ENCODE measurements at regions not wholly inside any gene's neighbourhood (a gene's known extent, or its start where the extent isn't known, plus 50 kb on each side); places are given as distances from the start of the nearest gene placed in this dataset.
A peak's percentile ranks its signal among the peaks of the same experiment; 100 is the strongest.

DNA sequence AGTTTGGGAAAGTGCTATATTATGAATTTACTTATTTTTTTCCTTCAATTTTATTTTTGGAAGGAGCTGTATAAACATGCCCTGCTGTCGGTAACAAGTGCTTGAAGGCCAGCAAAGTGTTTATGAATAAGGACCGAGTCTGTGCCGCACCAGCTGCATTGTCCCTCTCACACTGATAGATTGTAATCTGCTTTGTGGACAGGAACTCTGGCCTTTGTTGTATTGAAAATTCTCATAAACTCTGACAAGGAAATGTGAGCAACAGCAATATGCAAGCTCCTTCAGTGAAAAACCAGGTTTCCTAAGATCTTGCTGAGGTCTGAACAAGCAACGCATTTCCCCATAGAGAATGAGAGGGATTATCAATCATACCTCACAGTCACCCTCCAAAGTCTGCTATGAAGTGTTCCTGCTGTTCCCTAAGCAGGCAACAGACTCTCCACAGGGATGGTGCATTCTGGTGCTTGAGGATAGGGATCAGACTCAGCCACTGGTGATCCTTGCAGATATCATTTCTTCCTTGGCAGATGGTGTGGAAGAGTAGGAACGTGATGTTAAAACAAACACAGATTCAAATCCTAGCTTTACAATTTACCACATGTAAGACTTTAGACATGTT lies 109.6 kb downstream of the KCNJ2 start:
- H3K4me3 ChIP-seq (replicated peaks; ENCODE audit: insufficient read depth, low read length), result no peak overlapping the region
- H3K27ac ChIP-seq (replicated peaks), result no peak overlapping the region
- no peaks in the 10 kb centered on the region for H3K27me3 ChIP-seq (ENCODE audit: insufficient read depth, poor library complexity, severe bottlenecking)
- no peak for DNase-seq (ENCODE audit: low read depth in 1 of 2, low spot score in 1 of 2)
- TF ChIP-seq SPI1 (IDR thresholded peaks at IDR 0.05; ENCODE audit: borderline replicate concordance, low read depth), result no peak
- TF ChIP-seq GABPA (IDR thresholded peaks at IDR 0.05; ENCODE audit: low read depth), result no peak
- TF ChIP-seq, protein P1, sequence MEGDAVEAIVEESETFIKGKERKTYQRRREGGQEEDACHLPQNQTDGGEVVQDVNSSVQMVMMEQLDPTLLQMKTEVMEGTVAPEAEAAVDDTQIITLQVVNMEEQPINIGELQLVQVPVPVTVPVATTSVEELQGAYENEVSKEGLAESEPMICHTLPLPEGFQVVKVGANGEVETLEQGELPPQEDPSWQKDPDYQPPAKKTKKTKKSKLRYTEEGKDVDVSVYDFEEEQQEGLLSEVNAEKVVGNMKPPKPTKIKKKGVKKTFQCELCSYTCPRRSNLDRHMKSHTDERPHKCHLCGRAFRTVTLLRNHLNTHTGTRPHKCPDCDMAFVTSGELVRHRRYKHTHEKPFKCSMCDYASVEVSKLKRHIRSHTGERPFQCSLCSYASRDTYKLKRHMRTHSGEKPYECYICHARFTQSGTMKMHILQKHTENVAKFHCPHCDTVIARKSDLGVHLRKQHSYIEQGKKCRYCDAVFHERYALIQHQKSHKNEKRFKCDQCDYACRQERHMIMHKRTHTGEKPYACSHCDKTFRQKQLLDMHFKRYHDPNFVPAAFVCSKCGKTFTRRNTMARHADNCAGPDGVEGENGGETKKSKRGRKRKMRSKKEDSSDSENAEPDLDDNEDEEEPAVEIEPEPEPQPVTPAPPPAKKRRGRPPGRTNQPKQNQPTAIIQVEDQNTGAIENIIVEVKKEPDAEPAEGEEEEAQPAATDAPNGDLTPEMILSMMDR (IDR thresholded peaks at IDR 0.05; ENCODE audit: insufficient read depth, low read length), result no peak
- TF ChIP-seq POLR2AphosphoS5 (IDR thresholded peaks at IDR 0.05; ENCODE audit: low read depth), result no peak
- TF ChIP-seq, protein P2, sequence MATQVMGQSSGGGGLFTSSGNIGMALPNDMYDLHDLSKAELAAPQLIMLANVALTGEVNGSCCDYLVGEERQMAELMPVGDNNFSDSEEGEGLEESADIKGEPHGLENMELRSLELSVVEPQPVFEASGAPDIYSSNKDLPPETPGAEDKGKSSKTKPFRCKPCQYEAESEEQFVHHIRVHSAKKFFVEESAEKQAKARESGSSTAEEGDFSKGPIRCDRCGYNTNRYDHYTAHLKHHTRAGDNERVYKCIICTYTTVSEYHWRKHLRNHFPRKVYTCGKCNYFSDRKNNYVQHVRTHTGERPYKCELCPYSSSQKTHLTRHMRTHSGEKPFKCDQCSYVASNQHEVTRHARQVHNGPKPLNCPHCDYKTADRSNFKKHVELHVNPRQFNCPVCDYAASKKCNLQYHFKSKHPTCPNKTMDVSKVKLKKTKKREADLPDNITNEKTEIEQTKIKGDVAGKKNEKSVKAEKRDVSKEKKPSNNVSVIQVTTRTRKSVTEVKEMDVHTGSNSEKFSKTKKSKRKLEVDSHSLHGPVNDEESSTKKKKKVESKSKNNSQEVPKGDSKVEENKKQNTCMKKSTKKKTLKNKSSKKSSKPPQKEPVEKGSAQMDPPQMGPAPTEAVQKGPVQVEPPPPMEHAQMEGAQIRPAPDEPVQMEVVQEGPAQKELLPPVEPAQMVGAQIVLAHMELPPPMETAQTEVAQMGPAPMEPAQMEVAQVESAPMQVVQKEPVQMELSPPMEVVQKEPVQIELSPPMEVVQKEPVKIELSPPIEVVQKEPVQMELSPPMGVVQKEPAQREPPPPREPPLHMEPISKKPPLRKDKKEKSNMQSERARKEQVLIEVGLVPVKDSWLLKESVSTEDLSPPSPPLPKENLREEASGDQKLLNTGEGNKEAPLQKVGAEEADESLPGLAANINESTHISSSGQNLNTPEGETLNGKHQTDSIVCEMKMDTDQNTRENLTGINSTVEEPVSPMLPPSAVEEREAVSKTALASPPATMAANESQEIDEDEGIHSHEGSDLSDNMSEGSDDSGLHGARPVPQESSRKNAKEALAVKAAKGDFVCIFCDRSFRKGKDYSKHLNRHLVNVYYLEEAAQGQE (IDR thresholded peaks at IDR 0.05; ENCODE audit: insufficient replicate concordance, low read depth), result no peak

DNA sequence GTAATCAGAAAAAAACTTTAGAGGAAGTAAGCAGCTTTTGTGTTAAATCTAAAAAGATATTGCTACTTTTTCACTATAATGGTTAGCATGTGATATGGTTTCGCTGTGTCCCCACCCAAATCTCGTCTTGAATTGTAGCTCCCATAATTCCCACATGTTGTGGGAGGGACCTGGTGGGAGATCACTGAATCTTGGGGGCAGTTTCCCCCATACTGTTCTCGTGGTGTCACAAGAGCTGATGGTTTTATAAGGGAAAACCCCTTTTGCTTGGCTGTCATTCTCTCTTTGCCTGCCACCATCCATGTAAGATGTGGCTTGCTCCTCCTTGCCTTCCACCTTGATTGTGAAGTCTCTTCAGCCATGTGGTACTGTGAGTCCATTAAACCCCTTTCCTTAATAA lies 117.1 kb downstream of the KCNJ2 start:
- H3K27me3 ChIP-seq (ENCODE audit: insufficient read depth, poor library complexity, severe bottlenecking), result no peaks in the 10 kb centered on the region
- H3K4me3 ChIP-seq (replicated peaks; ENCODE audit: insufficient read depth, low read length), result no peak overlapping the region
- TF ChIP-seq SPI1 (IDR thresholded peaks at IDR 0.05; ENCODE audit: borderline replicate concordance, low read depth), result no peak
- TF ChIP-seq GABPA (IDR thresholded peaks at IDR 0.05; ENCODE audit: low read depth), result no peak
- TF ChIP-seq, protein P1 (IDR thresholded peaks at IDR 0.05; ENCODE audit: insufficient read depth, low read length), result no peak
- TF ChIP-seq POLR2AphosphoS5 (IDR thresholded peaks at IDR 0.05; ENCODE audit: low read depth), result no peak
- DNase-seq (ENCODE audit: low read depth in 1 of 2, low spot score in 1 of 2), result no peak
- H3K27ac ChIP-seq (replicated peaks), result no peak overlapping the region

DNA sequence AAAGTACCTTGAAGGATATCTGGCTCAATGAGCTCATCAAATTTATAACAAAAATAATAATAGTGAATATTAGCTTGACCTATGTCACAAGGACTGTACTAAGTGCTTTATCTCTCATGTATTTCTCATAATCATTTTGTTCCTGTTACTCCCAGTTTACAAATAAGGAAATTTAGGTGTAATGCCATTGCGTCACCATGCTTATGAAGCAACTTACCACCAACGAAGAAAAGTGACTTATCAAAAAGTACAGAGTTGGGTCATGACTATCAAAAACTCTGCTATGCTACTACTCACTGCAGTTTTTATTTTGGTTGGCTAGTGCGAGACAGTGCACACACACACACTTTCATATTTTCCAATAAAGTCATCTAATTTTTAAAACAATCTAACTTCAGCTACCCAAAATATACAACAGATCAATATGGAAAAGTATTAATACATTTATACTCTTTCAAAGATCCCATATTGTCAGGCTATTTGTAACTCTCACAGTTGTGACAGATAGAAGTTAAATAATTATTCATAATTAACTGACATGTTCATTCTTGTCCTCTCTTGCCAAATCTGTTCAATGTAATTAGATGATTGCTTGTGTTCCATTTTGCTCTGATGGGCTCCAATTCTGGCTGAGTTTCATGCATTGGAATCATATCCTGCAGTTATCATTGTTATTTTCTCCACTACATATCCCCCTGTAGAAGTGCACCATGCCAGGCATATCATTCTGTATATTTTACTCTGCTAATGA lies 119.4 kb downstream of the KCNJ2 start:
- peak; percentile 34 to 87 for DNase-seq (ENCODE audit: low read depth in 1 of 2, low spot score in 1 of 2)
- peak overlapping the region; percentile 78 for H3K27ac ChIP-seq (replicated peaks)
- TF ChIP-seq, protein P2 (IDR thresholded peaks at IDR 0.05; ENCODE audit: insufficient replicate concordance, low read depth), result no peak
- TF ChIP-seq POLR2AphosphoS5 (IDR thresholded peaks at IDR 0.05; ENCODE audit: low read depth) (no peak), GABPA (IDR thresholded peaks at IDR 0.05; ENCODE audit: low read depth) (no peak), SPI1 (IDR thresholded peaks at IDR 0.05; ENCODE audit: borderline replicate concordance, low read depth) (no peak)
- TF ChIP-seq, protein P1 (IDR thresholded peaks at IDR 0.05; ENCODE audit: insufficient read depth, low read length), result no peak
- no peaks in the 10 kb centered on the region for H3K27me3 ChIP-seq (ENCODE audit: insufficient read depth, poor library complexity, severe bottlenecking)
- no peak overlapping the region for H3K4me3 ChIP-seq (replicated peaks; ENCODE audit: insufficient read depth, low read length)

Data from HL-60 (cell line).